ENCODE measurements at regions not wholly inside any gene's neighbourhood (a gene's known extent, or its start where the extent isn't known, plus 50 kb on each side); places are given as distances from the start of the nearest gene placed in this dataset.

DNA sequence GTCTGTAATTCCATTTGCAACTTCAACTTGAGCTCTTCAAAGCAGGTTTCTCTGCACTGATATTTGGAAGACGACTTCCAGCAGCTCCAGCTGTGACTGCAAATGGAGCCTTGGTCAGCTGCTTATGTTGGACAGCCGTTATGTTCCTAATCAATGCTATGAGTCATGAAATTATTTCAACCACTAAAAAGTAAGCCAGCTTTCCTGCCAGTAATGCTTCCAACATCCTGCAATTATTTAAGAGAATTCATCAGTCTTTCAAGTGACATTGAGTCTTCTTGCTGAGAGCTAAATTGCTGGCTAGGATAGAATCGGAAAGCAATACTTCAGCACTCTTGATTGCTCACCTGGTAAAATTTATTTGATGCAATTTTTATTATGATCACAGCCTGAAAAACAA lies 375.7 kb downstream of the MMUT start:
- TF ChIP-seq POLR2A (IDR thresholded peaks at IDR 0.05; ENCODE audit: extremely low read depth, insufficient read length), result no peak
- TF ChIP-seq, protein P1, sequence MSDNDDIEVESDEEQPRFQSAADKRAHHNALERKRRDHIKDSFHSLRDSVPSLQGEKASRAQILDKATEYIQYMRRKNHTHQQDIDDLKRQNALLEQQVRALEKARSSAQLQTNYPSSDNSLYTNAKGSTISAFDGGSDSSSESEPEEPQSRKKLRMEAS (IDR thresholded peaks at IDR 0.05; ENCODE audit: low read depth, low read length), result no peak
- TF ChIP-seq, protein P2, sequence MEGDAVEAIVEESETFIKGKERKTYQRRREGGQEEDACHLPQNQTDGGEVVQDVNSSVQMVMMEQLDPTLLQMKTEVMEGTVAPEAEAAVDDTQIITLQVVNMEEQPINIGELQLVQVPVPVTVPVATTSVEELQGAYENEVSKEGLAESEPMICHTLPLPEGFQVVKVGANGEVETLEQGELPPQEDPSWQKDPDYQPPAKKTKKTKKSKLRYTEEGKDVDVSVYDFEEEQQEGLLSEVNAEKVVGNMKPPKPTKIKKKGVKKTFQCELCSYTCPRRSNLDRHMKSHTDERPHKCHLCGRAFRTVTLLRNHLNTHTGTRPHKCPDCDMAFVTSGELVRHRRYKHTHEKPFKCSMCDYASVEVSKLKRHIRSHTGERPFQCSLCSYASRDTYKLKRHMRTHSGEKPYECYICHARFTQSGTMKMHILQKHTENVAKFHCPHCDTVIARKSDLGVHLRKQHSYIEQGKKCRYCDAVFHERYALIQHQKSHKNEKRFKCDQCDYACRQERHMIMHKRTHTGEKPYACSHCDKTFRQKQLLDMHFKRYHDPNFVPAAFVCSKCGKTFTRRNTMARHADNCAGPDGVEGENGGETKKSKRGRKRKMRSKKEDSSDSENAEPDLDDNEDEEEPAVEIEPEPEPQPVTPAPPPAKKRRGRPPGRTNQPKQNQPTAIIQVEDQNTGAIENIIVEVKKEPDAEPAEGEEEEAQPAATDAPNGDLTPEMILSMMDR (IDR thresholded peaks at IDR 0.05; ENCODE audit: low read depth, low read length), result no peak
- TF ChIP-seq MYC (IDR thresholded peaks at IDR 0.05; ENCODE audit: low read depth, low read length), result no peak

Data from NB4 (cell line).